CMK (cell line): ENCODE measurements at regions not wholly inside any gene's neighbourhood (a gene's known extent, or its start where the extent isn't known, plus 50 kb on each side); places are given as distances from the start of the nearest gene placed in this dataset.

Source experiments
- DNase-seq: peaks from one replicate; pipeline ENCODE4 v3.0.0-alpha.2; 2010; ENCODE audit warnings: low read depth

GRCh38 chr12:3959799-3960560 is 86.8 kb upstream of the PARP11 start:
- no peak for DNase-seq

DNA sequence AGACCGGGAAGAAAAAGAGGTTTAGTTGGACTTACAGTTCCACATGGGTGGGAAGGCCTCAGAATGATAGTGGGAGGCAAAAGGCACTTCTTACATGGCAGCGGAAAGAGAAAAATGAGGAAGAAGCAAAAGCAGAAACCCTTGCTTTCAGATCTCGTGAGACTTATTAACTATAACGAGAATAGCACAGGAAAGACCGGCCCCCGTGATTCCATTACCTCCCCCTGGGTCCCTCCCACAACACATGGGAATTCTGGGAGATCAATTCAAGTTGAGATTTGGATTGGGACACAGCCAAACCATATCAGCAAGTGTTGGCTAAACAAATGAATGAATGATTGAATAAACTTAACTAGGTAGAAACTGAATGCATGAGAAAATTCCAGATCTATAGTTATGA is 85.3 kb upstream of the PARP11 start:
- no peak for DNase-seq

GRCh38 chr12:3951380-3952135 is 78.4 kb upstream of the PARP11 start:
- DNase-seq: no peak

- DNase-seq: no peak
These were observed 77.6 kb upstream of the PARP11 start for GRCh38 chr12:3950714-3951320.

- DNase-seq: no peak
These were observed 74.6 kb upstream of the PARP11 start for GRCh38 chr12:3947781-3948180.

GRCh38 chr12:3945671-3946070 is 72.5 kb upstream of the PARP11 start:
- DNase-seq: no peak

- DNase-seq: no peak
These were observed 71.4 kb upstream of the PARP11 start for GRCh38 chr12:3944620-3945019.

- no peak for DNase-seq
These were observed 64.9 kb upstream of the PARP11 start for GRCh38 chr12:3938042-3938544.

GRCh38 chr12:3935078-3935477 is 61.9 kb upstream of the PARP11 start:
- no peak for DNase-seq

GRCh38 chr12:3933819-3934192 is 60.6 kb upstream of the PARP11 start:
- no peak for DNase-seq

DNA sequence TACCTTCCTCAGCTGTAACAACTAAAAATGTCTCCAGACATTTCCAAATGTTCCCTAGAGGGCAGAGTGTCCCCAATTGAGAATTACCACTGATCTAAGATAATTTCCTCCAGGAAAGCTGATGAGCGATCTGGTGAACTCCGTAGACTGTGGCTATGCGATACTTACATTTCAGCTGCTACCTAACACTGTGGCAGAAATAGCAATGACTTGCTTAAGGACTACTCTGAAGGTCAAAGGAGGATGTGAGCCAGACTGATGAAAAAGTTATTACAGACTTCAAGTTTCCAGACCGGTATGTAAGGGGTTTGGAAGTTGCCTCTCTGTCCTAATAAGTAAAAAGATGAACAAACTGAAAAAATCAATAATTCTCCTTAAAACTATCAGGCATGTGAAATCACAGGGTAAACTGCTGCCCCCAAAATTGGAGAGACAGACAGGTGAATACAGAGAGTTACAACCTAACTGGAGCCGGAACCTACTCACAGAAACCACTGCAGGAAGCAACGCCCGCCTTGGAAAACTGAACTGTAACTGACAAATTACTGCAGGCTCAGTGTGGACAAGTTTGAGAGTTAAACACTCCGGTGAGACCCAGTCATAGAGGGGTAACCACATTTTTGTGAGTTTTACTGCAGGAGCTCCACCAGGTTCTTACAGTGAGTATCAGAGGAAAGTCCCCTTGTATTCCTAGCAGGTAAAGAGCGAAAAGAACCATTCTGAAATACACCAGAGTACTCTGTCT is 60.0 kb upstream of the PARP11 start:
- DNase-seq: no peak

DNA sequence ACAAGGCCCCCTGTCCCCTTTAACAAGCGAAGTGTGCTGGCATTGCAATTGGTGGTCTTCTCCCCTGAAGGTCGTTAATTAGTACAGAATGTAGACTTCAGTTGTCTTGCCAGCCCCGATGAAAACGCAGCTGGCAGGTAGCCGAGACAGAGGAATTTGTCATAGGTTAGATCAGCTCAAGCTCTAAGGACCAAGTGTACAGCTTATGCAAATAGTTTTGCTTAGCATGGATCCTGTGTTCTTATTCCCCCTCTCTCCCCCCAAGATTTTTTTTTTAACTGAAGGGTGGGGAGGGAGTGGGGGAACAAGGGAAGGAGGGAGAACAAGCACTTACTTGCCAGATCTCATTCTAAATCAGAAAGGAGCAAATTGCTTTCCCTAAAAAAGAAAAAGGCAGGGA is 58.6 kb upstream of the PARP11 start:
- DNase-seq: no peak

GRCh38 chr12:3931206-3931605 is 58.0 kb upstream of the PARP11 start:
- no peak for DNase-seq

- no peak for DNase-seq
These were observed 56.8 kb upstream of the PARP11 start for GRCh38 chr12:3929875-3930615.

GRCh38 chr12:3928538-3929184 is 55.5 kb upstream of the PARP11 start:
- DNase-seq: no peak

DNA sequence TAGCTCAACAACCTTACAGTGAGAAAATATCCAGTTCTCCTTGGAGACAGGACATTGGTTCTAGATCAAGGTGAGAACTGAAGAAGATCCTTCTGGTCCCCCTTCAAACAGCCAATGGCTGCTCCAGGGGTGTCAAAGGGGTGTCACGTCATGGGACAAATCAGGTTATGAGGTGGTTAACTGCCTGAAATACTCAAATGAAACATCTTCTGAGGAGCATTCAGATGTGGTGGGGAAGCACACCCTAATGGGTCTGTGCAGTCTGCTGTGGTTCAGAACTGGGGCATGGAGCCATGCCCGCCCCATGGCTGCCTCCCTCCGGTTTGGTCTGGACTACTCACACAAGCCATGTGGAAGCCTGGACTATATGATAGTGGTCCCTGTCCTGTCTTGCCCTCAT is 52.4 kb upstream of the PARP11 start:
- DNase-seq: no peak

- no peak for DNase-seq
These were observed 51.6 kb upstream of the PARP11 start for GRCh38 chr12:3924761-3925160.

DNA sequence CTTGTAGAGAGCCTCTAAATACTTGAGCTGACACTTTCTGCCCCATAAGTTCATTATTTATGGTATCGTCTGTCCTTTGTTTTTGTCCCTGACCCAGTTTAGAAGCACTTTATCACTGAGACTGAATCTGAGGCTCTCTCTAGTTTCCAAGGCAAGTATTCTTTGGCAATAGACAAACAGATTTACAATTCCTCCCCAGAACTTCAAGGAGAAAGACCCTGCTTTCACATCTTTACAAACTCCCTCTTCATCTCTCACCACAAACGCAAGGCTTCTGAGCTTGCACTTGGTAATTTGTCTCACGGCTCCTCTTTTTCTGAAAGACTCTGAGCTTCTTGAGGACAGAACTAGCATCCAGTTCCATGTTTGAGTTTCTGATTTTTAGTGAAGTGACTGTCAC is 49.8 kb upstream of the PARP11 start:
- DNase-seq: no peak
